ENCODE measurements at regions not wholly inside any gene's neighbourhood (a gene's known extent, or its start where the extent isn't known, plus 50 kb on each side); places are given as distances from the start of the nearest gene placed in this dataset.

- no peak for DNase-seq
- Mint-ChIP-seq H3K27me3 (peaks cover 2% of the 10 kb centered on the region), H3K4me3 (peak overlapping the region; percentile 32), H3K9me3 (peaks cover 15% of the 10 kb centered on the region), H3K4me1 (peaks cover 26% of the 10 kb centered on the region), H3K36me3 (ENCODE audit: low read depth) (no peaks in the 10 kb centered on the region), H3K27ac (no peak overlapping the region)
- intact Hi-C loops (cut with micrococcal nuclease): no loop called here
Observed at GRCh38 chr7:25520516-25520915, 292.2 kb upstream of the NPVF start.

GRCh38 chr7:25521236-25521635 is 292.9 kb upstream of the NPVF start:
- Mint-ChIP-seq H3K4me3 (no peak overlapping the region), H3K9me3 (peaks cover 14% of the 10 kb centered on the region), H3K27me3 (peaks cover 6% of the 10 kb centered on the region), H3K4me1 (peaks cover 26% of the 10 kb centered on the region), H3K36me3 (ENCODE audit: low read depth) (no peaks in the 10 kb centered on the region), H3K27ac (no peak overlapping the region)
- DNase-seq: no peak
- intact Hi-C loops (cut with micrococcal nuclease): no loop called here

- intact Hi-C loops (cut with micrococcal nuclease): no loop called here
- Mint-ChIP-seq H3K27ac (no peak overlapping the region), H3K4me1 (peaks cover 26% of the 10 kb centered on the region), H3K36me3 (ENCODE audit: low read depth) (no peaks in the 10 kb centered on the region), H3K4me3 (no peak overlapping the region), H3K27me3 (peaks cover 8% of the 10 kb centered on the region), H3K9me3 (peaks cover 14% of the 10 kb centered on the region)
- DNase-seq: no peak
Observed at GRCh38 chr7:25522727-25523126, 294.4 kb upstream of the NPVF start.

- Mint-ChIP-seq H3K36me3 (ENCODE audit: low read depth) (no peaks in the 10 kb centered on the region), H3K27me3 (peaks cover 14% of the 10 kb centered on the region), H3K4me3 (no peak overlapping the region), H3K27ac (no peak overlapping the region), H3K9me3 (peaks cover 10% of the 10 kb centered on the region), H3K4me1 (peaks cover 6% of the 10 kb centered on the region)
- DNase-seq: no peak
- intact Hi-C loops (cut with micrococcal nuclease): no loop called here
Observed at GRCh38 chr7:25527665-25528170, 299.4 kb upstream of the NPVF start.

GRCh38 chr7:25529320-25529719 is 301.0 kb upstream of the NPVF start:
- Mint-ChIP-seq H3K4me3 (no peak overlapping the region), H3K27ac (no peak overlapping the region), H3K4me1 (no peaks in the 10 kb centered on the region), H3K9me3 (no peaks in the 10 kb centered on the region), H3K36me3 (ENCODE audit: low read depth) (no peaks in the 10 kb centered on the region), H3K27me3 (peaks cover 15% of the 10 kb centered on the region)
- DNase-seq: no peak
- intact Hi-C loops (cut with micrococcal nuclease): no loop called here

- intact Hi-C loops (cut with micrococcal nuclease): no loop called here
- no peaks in the 10 kb centered on the region for H3K9me3 Mint-ChIP-seq
- no peak overlapping the region for H3K4me3 Mint-ChIP-seq
- no peak overlapping the region for H3K27ac Mint-ChIP-seq
- H3K27me3 Mint-ChIP-seq: peaks cover 15% of the 10 kb centered on the region
- no peaks in the 10 kb centered on the region for H3K36me3 Mint-ChIP-seq (ENCODE audit: low read depth)
- H3K4me1 Mint-ChIP-seq: no peaks in the 10 kb centered on the region
- no peak for DNase-seq
Observed at GRCh38 chr7:25536851-25537250, 308.6 kb upstream of the NPVF start.

- H3K36me3 Mint-ChIP-seq (ENCODE audit: low read depth): no peaks in the 10 kb centered on the region
- no peak overlapping the region for H3K27ac Mint-ChIP-seq
- H3K4me1 Mint-ChIP-seq: no peaks in the 10 kb centered on the region
- H3K9me3 Mint-ChIP-seq: no peaks in the 10 kb centered on the region
- DNase-seq: no peak
- intact Hi-C loops (cut with micrococcal nuclease): no loop called here
- H3K4me3 Mint-ChIP-seq: no peak overlapping the region
- peaks cover 19% of the 10 kb centered on the region for H3K27me3 Mint-ChIP-seq
Observed at GRCh38 chr7:25537662-25538375, 309.5 kb upstream of the NPVF start.

GRCh38 chr7:25541094-25541821 is 313.0 kb upstream of the NPVF start:
- Mint-ChIP-seq H3K27me3 (peaks cover 14% of the 10 kb centered on the region), H3K9me3 (no peaks in the 10 kb centered on the region), H3K4me1 (no peaks in the 10 kb centered on the region), H3K36me3 (ENCODE audit: low read depth) (no peaks in the 10 kb centered on the region), H3K4me3 (no peak overlapping the region), H3K27ac (no peak overlapping the region)
- no peak for DNase-seq
- intact Hi-C loops (cut with micrococcal nuclease): no loop called here

GRCh38 chr7:25541877-25542276 is 313.6 kb upstream of the NPVF start:
- Mint-ChIP-seq H3K4me1 (no peaks in the 10 kb centered on the region), H3K9me3 (no peaks in the 10 kb centered on the region), H3K4me3 (no peak overlapping the region), H3K27ac (no peak overlapping the region), H3K36me3 (ENCODE audit: low read depth) (no peaks in the 10 kb centered on the region), H3K27me3 (peaks cover 12% of the 10 kb centered on the region)
- no peak for DNase-seq
- intact Hi-C loops (cut with micrococcal nuclease): no loop called here

- Mint-ChIP-seq H3K27me3 (peaks cover 14% of the 10 kb centered on the region), H3K9me3 (no peaks in the 10 kb centered on the region), H3K36me3 (ENCODE audit: low read depth) (no peaks in the 10 kb centered on the region), H3K27ac (no peak overlapping the region), H3K4me1 (no peaks in the 10 kb centered on the region), H3K4me3 (no peak overlapping the region)
- intact Hi-C loops (cut with micrococcal nuclease): no loop called here
- DNase-seq: no peak
Observed at GRCh38 chr7:25543210-25543609, 314.9 kb upstream of the NPVF start.

GRCh38 chr7:25543798-25544197 is 315.5 kb upstream of the NPVF start:
- Mint-ChIP-seq H3K36me3 (ENCODE audit: low read depth) (no peaks in the 10 kb centered on the region), H3K9me3 (no peaks in the 10 kb centered on the region), H3K4me1 (no peaks in the 10 kb centered on the region), H3K27ac (no peak overlapping the region), H3K4me3 (no peak overlapping the region), H3K27me3 (peaks cover 12% of the 10 kb centered on the region)
- intact Hi-C loops (cut with micrococcal nuclease): no loop called here
- no peak for DNase-seq

- no peak for DNase-seq
- H3K9me3 Mint-ChIP-seq: no peaks in the 10 kb centered on the region
- intact Hi-C loops (cut with micrococcal nuclease): no loop called here
- no peaks in the 10 kb centered on the region for H3K4me1 Mint-ChIP-seq
- peaks cover 12% of the 10 kb centered on the region for H3K27me3 Mint-ChIP-seq
- no peaks in the 10 kb centered on the region for H3K36me3 Mint-ChIP-seq (ENCODE audit: low read depth)
- no peak overlapping the region for H3K4me3 Mint-ChIP-seq
- H3K27ac Mint-ChIP-seq: no peak overlapping the region
Observed at GRCh38 chr7:25544254-25544653, 316.0 kb upstream of the NPVF start.

- DNase-seq: no peak
- H3K4me3 Mint-ChIP-seq: no peak overlapping the region
- peaks cover 12% of the 10 kb centered on the region for H3K27me3 Mint-ChIP-seq
- intact Hi-C loops (cut with micrococcal nuclease): no loop called here
- no peak overlapping the region for H3K27ac Mint-ChIP-seq
- H3K36me3 Mint-ChIP-seq (ENCODE audit: low read depth): no peaks in the 10 kb centered on the region
- no peaks in the 10 kb centered on the region for H3K9me3 Mint-ChIP-seq
- H3K4me1 Mint-ChIP-seq: no peaks in the 10 kb centered on the region
Observed at GRCh38 chr7:25545124-25546008, 317.1 kb upstream of the NPVF start.

GRCh38 chr7:25546306-25546705 is 318.0 kb upstream of the NPVF start:
- Mint-ChIP-seq H3K36me3 (ENCODE audit: low read depth) (no peaks in the 10 kb centered on the region), H3K9me3 (no peaks in the 10 kb centered on the region), H3K4me1 (no peaks in the 10 kb centered on the region), H3K27ac (no peak overlapping the region), H3K4me3 (no peak overlapping the region), H3K27me3 (peaks cover 15% of the 10 kb centered on the region)
- no peak for DNase-seq
- intact Hi-C loops (cut with micrococcal nuclease): no loop called here

Measured in activated CD4-positive, alpha-beta T cell treated with anti-CD3 and anti-CD28 coated beads, Interleukin-2, amount 10 ng/mL, durations not matched to agents 24 days and 14 days (primary cell).